ENCODE measurements at regions not wholly inside any gene's neighbourhood (a gene's known extent, or its start where the extent isn't known, plus 50 kb on each side); places are given as distances from the start of the nearest gene placed in this dataset.

- no peak for TF ChIP-seq EP300 (IDR thresholded peaks at IDR 0.05)
- TF ChIP-seq, protein P1, sequence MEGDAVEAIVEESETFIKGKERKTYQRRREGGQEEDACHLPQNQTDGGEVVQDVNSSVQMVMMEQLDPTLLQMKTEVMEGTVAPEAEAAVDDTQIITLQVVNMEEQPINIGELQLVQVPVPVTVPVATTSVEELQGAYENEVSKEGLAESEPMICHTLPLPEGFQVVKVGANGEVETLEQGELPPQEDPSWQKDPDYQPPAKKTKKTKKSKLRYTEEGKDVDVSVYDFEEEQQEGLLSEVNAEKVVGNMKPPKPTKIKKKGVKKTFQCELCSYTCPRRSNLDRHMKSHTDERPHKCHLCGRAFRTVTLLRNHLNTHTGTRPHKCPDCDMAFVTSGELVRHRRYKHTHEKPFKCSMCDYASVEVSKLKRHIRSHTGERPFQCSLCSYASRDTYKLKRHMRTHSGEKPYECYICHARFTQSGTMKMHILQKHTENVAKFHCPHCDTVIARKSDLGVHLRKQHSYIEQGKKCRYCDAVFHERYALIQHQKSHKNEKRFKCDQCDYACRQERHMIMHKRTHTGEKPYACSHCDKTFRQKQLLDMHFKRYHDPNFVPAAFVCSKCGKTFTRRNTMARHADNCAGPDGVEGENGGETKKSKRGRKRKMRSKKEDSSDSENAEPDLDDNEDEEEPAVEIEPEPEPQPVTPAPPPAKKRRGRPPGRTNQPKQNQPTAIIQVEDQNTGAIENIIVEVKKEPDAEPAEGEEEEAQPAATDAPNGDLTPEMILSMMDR (IDR thresholded peaks at IDR 0.05), result no peak
Observed at GRCh38 chr13:105799155-105799554, 736.3 kb downstream of the EFNB2 start.

All from esophagus muscularis mucosa (tissue), 3 donors.